IMR-90 (cell line): ENCODE measurements at regions not wholly inside any gene's neighbourhood (a gene's known extent, or its start where the extent isn't known, plus 50 kb on each side); places are given as distances from the start of the nearest gene placed in this dataset.

Experiments
- ATAC-seq: fragments of 200-7000 bp; cut with Tn5 transposase; 2 replicates; pipeline ENCODE4 v1.9.1; 2020; ENCODE audit warnings: low read depth, mild to moderate bottlenecking, moderate library complexity
- BruUV-seq: library from RNA; stranded (reverse); fragments of 400-500 nt; replicated peaks from 2 replicates; lab custom pipeline; 2021; lab: Mats Ljungman, UMichigan
- CTCF ChIA-PET: fragments of 300-600 bp; formaldehyde crosslinking; extraction: SDS; loops from one replicate; lab custom pipeline; 2021; ENCODE audit warnings: antibody characterized with exemption; lab: Yijun Ruan, JAX
- POLR2A ChIA-PET: fragments of 300-600 bp; sonication (Branson Sonifier 250); formaldehyde crosslinking; loops from one replicate; lab custom pipeline; 2022; ENCODE audit warnings: antibody characterized with exemption; ENCODE audit not compliant: unreplicated experiment; lab: Charles Lee
- DNase-seq: peaks from one replicate; pipeline ENCODE4 v3.0.0; 2013
- H2AFZ ChIP-seq: replicated peaks from 2 replicates; pipeline ENCODE3; 2013; ENCODE audit warnings: low read length, mild to moderate bottlenecking; ENCODE audit not compliant: poor library complexity
- H2AK5ac ChIP-seq: 2 replicates; pipeline ENCODE4 v1.6.1; 2013; ENCODE audit warnings: low read depth, low read length, inconsistent platforms
- H2AK9ac ChIP-seq: replicated peaks from 2 replicates; pipeline ENCODE3; 2013; ENCODE audit warnings: mild to moderate bottlenecking, low read depth, low read length, moderate library complexity; ENCODE audit not compliant: poor library complexity
- H2BK120ac ChIP-seq: 2 replicates; pipeline ENCODE4 v1.6.1; 2013; ENCODE audit warnings: low read depth, low read length, inconsistent platforms
- H2BK15ac ChIP-seq: 3 replicates; pipeline ENCODE4 v1.6.1; 2013; ENCODE audit warnings: low read depth, low read length, inconsistent platforms
- H2BK20ac ChIP-seq: 2 replicates; pipeline ENCODE4 v1.6.1; 2013; ENCODE audit warnings: low read depth, mild to moderate bottlenecking, inconsistent platforms, low read length, moderate library complexity
- H2BK5ac ChIP-seq: 2 replicates; pipeline ENCODE4 v1.6.1; 2013; ENCODE audit warnings: mild to moderate bottlenecking, low read depth, low read length, inconsistent platforms; ENCODE audit not compliant: poor library complexity, severe bottlenecking
- H3K14ac ChIP-seq: replicated peaks from 2 replicates; pipeline ENCODE4 v1.6.1; 2013; ENCODE audit warnings: low read depth, low read length, inconsistent platforms
- H3K18ac ChIP-seq: 2 replicates; pipeline ENCODE4 v1.6.1; 2013; ENCODE audit warnings: low read depth, low read length, control low read depth
- H3K23ac ChIP-seq: 2 replicates; pipeline ENCODE4 v1.6.1; 2013; ENCODE audit warnings: low read depth, low read length, inconsistent platforms
- H3K27ac ChIP-seq: 2 replicates; pipeline ENCODE4 v1.5.1; 2013; ENCODE audit warnings: mild to moderate bottlenecking, control low read depth, low read length; ENCODE audit not compliant: insufficient read depth
- H3K27me3 ChIP-seq: 2 replicates; pipeline ENCODE4 v1.6.1; 2013; ENCODE audit warnings: low read length; ENCODE audit not compliant: control insufficient read depth, insufficient read depth
- H3K36me3 ChIP-seq: 2 replicates; pipeline ENCODE4 v1.6.1; 2013; ENCODE audit warnings: low read length, mixed read lengths; ENCODE audit not compliant: control insufficient read depth, insufficient read depth
- H3K4ac ChIP-seq: 2 replicates; pipeline ENCODE4 v1.6.1; 2013; ENCODE audit warnings: low read depth, low read length, inconsistent platforms
- H3K4me1 ChIP-seq: 2 replicates; pipeline ENCODE4 v1.6.1; 2013; ENCODE audit warnings: low read length, mixed read lengths; ENCODE audit not compliant: control insufficient read depth, insufficient read depth
- H3K4me2 ChIP-seq: 2 replicates; pipeline ENCODE4 v1.6.1; 2013; ENCODE audit warnings: low read depth, mild to moderate bottlenecking, control low read depth, low read length, moderate library complexity
- H3K4me3 ChIP-seq: 2 replicates; pipeline ENCODE4 v1.5.1; 2013; ENCODE audit warnings: low read depth, mild to moderate bottlenecking, control low read depth, low read length, moderate library complexity; ENCODE audit not compliant: insufficient read depth
- H3K56ac ChIP-seq: 2 replicates; pipeline ENCODE4 v1.6.1; 2013; ENCODE audit warnings: low read length, inconsistent platforms; ENCODE audit not compliant: insufficient read depth; ENCODE audit errors: extremely low read depth
- H3K79me1 ChIP-seq, 2 experiments: 2 replicates each; pipeline ENCODE4 v1.6.1; 2013; ENCODE audit warnings: low read length in 2 of 2, inconsistent platforms in 1 of 2, low read depth in 1 of 2
- H3K9ac ChIP-seq: 2 replicates; pipeline ENCODE4 v1.6.1; 2013; ENCODE audit warnings: low read depth, low read length, control low read depth
- H3K9me1 ChIP-seq: 2 replicates; pipeline ENCODE4 v1.6.1; 2013; ENCODE audit warnings: low read length, inconsistent platforms; ENCODE audit not compliant: insufficient read depth
- H3K9me3 ChIP-seq: 2 replicates; pipeline ENCODE4 v1.6.1; 2013; ENCODE audit warnings: low read length; ENCODE audit not compliant: control insufficient read depth, insufficient read depth
- H4K20me1 ChIP-seq: 2 replicates; pipeline ENCODE4 v1.6.1; 2013; ENCODE audit warnings: low read length, inconsistent platforms; ENCODE audit not compliant: insufficient read depth
- H4K5ac ChIP-seq: 2 replicates; pipeline ENCODE4 v1.6.1; 2013; ENCODE audit warnings: mild to moderate bottlenecking, low read depth, low read length, control low read depth
- H4K8ac ChIP-seq, 2 experiments: 2 replicates each; pipeline ENCODE4 v1.6.1; 2013; ENCODE audit warnings: low read depth in 2 of 2, low read length in 2 of 2, control low read depth in 1 of 2, inconsistent platforms in 1 of 2
- H4K91ac ChIP-seq: 2 replicates; pipeline ENCODE4 v1.6.1; 2013; ENCODE audit warnings: low read depth, low read length, inconsistent platforms; ENCODE audit not compliant: insufficient read depth
- BHLHE40 ChIP-seq: fragments of 150-350 bp; IDR thresholded peaks from 2 replicates; pipeline ENCODE4 v1.6.1; 2016; ENCODE audit warnings: mild to moderate bottlenecking, low read depth, low read length
- CEBPB ChIP-seq: IDR thresholded peaks from 2 replicates; pipeline ENCODE4 v1.6.1; 2012; ENCODE audit warnings: low read depth, low read length, improper control_type of control experiment
- CHD1 ChIP-seq: IDR thresholded peaks from 2 replicates; pipeline ENCODE4 v1.6.1; 2012; ENCODE audit warnings: low read depth, low read length, improper control_type of control experiment
- FOS ChIP-seq: fragments of 150-350 bp; IDR thresholded peaks from 2 replicates; pipeline ENCODE4 v1.6.1; 2016; ENCODE audit warnings: low read depth, low read length
- MAFK ChIP-seq: IDR thresholded peaks from 2 replicates; pipeline ENCODE4 v1.6.1; 2012; ENCODE audit warnings: low read depth, low read length, improper control_type of control experiment
- MAZ ChIP-seq: IDR thresholded peaks from 2 replicates; pipeline ENCODE4 v1.6.1; 2012; ENCODE audit warnings: low read depth, mild to moderate bottlenecking, low read length, improper control_type of control experiment, moderate library complexity, borderline replicate concordance
- MXI1 ChIP-seq: IDR thresholded peaks from 2 replicates; pipeline ENCODE4 v1.6.1; 2012; ENCODE audit warnings: low read depth, mild to moderate bottlenecking, low read length, moderate library complexity, borderline replicate concordance
- NFE2L2 ChIP-seq: fragments of 150-350 bp; IDR thresholded peaks from 2 replicates; pipeline ENCODE4 v1.6.1; 2016; ENCODE audit warnings: low read depth, mild to moderate bottlenecking, low read length
- POLR2A ChIP-seq: IDR thresholded peaks from 2 replicates; pipeline ENCODE4 v1.6.1; 2012; ENCODE audit warnings: mild to moderate bottlenecking, low read depth, low read length
- RAD21 ChIP-seq: IDR thresholded peaks from 2 replicates; pipeline ENCODE4 v1.6.1; 2012; ENCODE audit warnings: low read length, improper control_type of control experiment
- RCOR1 ChIP-seq: IDR thresholded peaks from 2 replicates; pipeline ENCODE4 v1.6.1; 2012; ENCODE audit warnings: mild to moderate bottlenecking, low read length, improper control_type of control experiment; ENCODE audit not compliant: insufficient replicate concordance
- RFX5 ChIP-seq: IDR thresholded peaks from 2 replicates; pipeline ENCODE4 v1.8.0; 2012; ENCODE audit warnings: low read depth, mild to moderate bottlenecking, low read length, moderate library complexity
- SMC3 ChIP-seq: fragments of 150-350 bp; IDR thresholded peaks from 2 replicates; pipeline ENCODE4 v1.6.1; 2016; ENCODE audit warnings: low read depth, mild to moderate bottlenecking, antibody characterized with exemption, low read length, moderate library complexity
- WGBS, 2 experiments: methylation state at CpG; one replicate each; pipeline versions ENCODE4 v1.1.5 to v1.1.7; 2013; ENCODE audit warnings: missing lambda C conversion rate in 2 of 2; ENCODE audit not compliant: insufficient read length in 1 of 2; ENCODE audit errors: extremely low coverage in 2 of 2; 5-methylcytosine and 5-hydroxymethylcytosine counted together
- dilution Hi-C: fragments of 300-500 bp; cut with HindIII; formaldehyde crosslinking; loops from one replicate; pipeline ENCODE4 v1.14.3; 2018; ENCODE audit warnings: low sequenced_read_pairs; ENCODE audit not compliant: unreplicated experiment
- in situ Hi-C: fragments of 300-500 bp; cut with MboI; formaldehyde crosslinking; loops from 3 replicates; pipeline ENCODE4 v1.14.3; 2019; ENCODE audit warnings: low sequenced_read_pairs, inconsistent platforms, mixed read lengths
- intact Hi-C: fragments of 100-400 bp; cut with micrococcal nuclease; formaldehyde crosslinking; loops from 2 replicates; pipeline ENCODE4 v1.10.0; 2022
- TF ChIP-seq, protein P1 (sequence below): fragments of 150-350 bp; IDR thresholded peaks from 2 replicates; pipeline ENCODE4 v1.6.1; 2017; ENCODE audit warnings: mild to moderate bottlenecking, antibody characterized with exemption, low read length, low read depth
- TF ChIP-seq, protein P2 (sequence below): conservative IDR thresholded peaks from 2 replicates; pipeline ENCODE4 v1.5.1; 2012; ENCODE audit warnings: mild to moderate bottlenecking, low read depth, low read length, improper control_type of control experiment
- TF ChIP-seq, protein P3 (sequence below): fragments of 150-350 bp; IDR thresholded peaks from 2 replicates; pipeline ENCODE4 v1.6.1; 2016; ENCODE audit warnings: low read depth, mild to moderate bottlenecking, low read length, moderate library complexity, borderline replicate concordance

DNA sequence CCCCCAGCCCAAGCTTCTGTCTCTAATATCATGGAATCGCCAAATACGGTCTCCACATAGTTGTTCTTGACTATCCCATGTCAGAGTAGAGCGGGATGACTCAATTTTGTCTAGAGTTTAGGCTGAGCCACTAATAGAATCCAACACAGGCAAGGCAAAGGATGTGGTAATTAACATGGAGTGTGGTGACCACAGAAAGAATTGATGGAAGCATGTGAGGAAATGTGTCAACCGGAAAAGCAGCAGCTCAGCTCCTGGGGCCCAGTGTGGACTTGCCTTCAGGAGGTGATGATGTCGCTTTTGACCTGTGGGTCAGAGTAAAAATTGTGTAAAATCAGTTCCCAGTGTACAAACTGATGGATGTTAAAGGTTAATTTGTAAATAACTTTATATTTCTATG lies 139.3 kb upstream of the KLF6 start:
- Histone ChIP-seq H3K18ac (peak overlapping the region; percentile 57; the same call in 1 of the 2 replicates), H3K9me3 (no peaks in the 10 kb centered on the region), H4K20me1 (no peaks in the 10 kb centered on the region), H3K9me1 (no peaks in the 10 kb centered on the region), H3K27ac (0 out of 2 replicates have a peak overlapping the region, but pooled peaks have one; percentile 14), H2BK20ac (peak overlapping the region; percentile 39; the same call in 1 of the 2 replicates), H3K4ac (peak overlapping the region; percentile 57; the same call in 1 of the 2 replicates), H3K79me1 (no peaks in the 10 kb centered on the region), H4K91ac (no peak overlapping the region), H2BK5ac (peak overlapping the region; percentile 32), H2AFZ (peak overlapping the region; percentile 28), H2AK9ac (no peak overlapping the region), H3K4me1 (no peaks in the 10 kb centered on the region), H3K14ac (peak overlapping the region; percentile 70; the same call in 1 of the 2 replicates), H4K8ac (peak overlapping the region in 1 of 2 experiments; percentile 20; a peak in 1 of 4 replicates), H3K56ac (no peak overlapping the region), H2BK120ac (peak overlapping the region; percentile 59; the same call in 1 of the 2 replicates), H3K23ac (no peak overlapping the region), H3K4me2 (no peak overlapping the region), H3K4me3 (no peak overlapping the region), H3K36me3 (no peaks in the 10 kb centered on the region), H4K5ac (no peak overlapping the region), H2AK5ac (no peak overlapping the region), H3K9ac (no peak overlapping the region), H3K27me3 (no peaks in the 10 kb centered on the region), H2BK15ac (no peak overlapping the region)
- dilution Hi-C loops: no loop called here
- CTCF ChIA-PET: interaction anchor here (0.6 kb wide), 3 partner anchors 22 to 403 kb away, joined by 3 to 5 read pairs (median 3); no protein-coding TSS in a partner anchor
- DNase-seq (peak; percentile 97), ATAC-seq (peak; percentile 82)
- intact Hi-C loops: no loop called here
- POLR2A ChIA-PET: no interaction called here
- TF ChIP-seq, protein P1, sequence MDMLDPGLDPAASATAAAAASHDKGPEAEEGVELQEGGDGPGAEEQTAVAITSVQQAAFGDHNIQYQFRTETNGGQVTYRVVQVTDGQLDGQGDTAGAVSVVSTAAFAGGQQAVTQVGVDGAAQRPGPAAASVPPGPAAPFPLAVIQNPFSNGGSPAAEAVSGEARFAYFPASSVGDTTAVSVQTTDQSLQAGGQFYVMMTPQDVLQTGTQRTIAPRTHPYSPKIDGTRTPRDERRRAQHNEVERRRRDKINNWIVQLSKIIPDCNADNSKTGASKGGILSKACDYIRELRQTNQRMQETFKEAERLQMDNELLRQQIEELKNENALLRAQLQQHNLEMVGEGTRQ: no peak
- TF ChIP-seq RAD21 (peak; percentile 17; the same call in 1 of the 2 replicates), RCOR1 (no peak), CHD1 (no peak), MAZ (no peak), MXI1 (no peak), CEBPB (peak; percentile 42; the same call in 1 of the 2 replicates), SMC3 (no peak), NFE2L2 (no peak), MAFK (0 out of 2 replicates have a peak, but pooled peaks have one; percentile 1), POLR2A (no peak), RFX5 (no peak), FOS (peak; percentile 42; the same call in 1 of the 2 replicates), BHLHE40 (peak; percentile 71)
- TF ChIP-seq, protein P2, sequence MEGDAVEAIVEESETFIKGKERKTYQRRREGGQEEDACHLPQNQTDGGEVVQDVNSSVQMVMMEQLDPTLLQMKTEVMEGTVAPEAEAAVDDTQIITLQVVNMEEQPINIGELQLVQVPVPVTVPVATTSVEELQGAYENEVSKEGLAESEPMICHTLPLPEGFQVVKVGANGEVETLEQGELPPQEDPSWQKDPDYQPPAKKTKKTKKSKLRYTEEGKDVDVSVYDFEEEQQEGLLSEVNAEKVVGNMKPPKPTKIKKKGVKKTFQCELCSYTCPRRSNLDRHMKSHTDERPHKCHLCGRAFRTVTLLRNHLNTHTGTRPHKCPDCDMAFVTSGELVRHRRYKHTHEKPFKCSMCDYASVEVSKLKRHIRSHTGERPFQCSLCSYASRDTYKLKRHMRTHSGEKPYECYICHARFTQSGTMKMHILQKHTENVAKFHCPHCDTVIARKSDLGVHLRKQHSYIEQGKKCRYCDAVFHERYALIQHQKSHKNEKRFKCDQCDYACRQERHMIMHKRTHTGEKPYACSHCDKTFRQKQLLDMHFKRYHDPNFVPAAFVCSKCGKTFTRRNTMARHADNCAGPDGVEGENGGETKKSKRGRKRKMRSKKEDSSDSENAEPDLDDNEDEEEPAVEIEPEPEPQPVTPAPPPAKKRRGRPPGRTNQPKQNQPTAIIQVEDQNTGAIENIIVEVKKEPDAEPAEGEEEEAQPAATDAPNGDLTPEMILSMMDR: no peak
- TF ChIP-seq, protein P3, sequence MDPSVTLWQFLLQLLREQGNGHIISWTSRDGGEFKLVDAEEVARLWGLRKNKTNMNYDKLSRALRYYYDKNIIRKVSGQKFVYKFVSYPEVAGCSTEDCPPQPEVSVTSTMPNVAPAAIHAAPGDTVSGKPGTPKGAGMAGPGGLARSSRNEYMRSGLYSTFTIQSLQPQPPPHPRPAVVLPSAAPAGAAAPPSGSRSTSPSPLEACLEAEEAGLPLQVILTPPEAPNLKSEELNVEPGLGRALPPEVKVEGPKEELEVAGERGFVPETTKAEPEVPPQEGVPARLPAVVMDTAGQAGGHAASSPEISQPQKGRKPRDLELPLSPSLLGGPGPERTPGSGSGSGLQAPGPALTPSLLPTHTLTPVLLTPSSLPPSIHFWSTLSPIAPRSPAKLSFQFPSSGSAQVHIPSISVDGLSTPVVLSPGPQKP: no peak
- WGBS, 2 experiments: no CpG with 5 or more reads among the region's 5 CpGs
- no TSS peak for BruUV-seq
- in situ Hi-C loops: loop anchor here (25.0 kb wide), 1 partner anchor 838 kb away; no protein-coding TSS in a partner anchor
